Activated naive CD4-positive, alpha-beta T cell treated with anti-CD3 and anti-CD28 coated beads, Interleukin-2, amount 10 ng/mL, durations not matched to agents 7 days and 5 days (primary cell): ENCODE measurements at regions not wholly inside any gene's neighbourhood (a gene's known extent, or its start where the extent isn't known, plus 50 kb on each side); places are given as distances from the start of the nearest gene placed in this dataset.

ENCODE experiments used
- CTCF ChIA-PET: fragments of 350-600 bp; sonication (Branson Sonifier 250); formaldehyde crosslinking; loops from one replicate; lab custom pipeline; 2021; ENCODE audit warnings: antibody characterized with exemption; lab: Charles Lee
- DNase-seq: peaks from one replicate; pipeline ENCODE4 v3.0.0-alpha.2; 2020
- H3K27ac Mint-ChIP-seq: one replicate; pipeline ENCODE4 v1.8.0; 2021; ENCODE audit warnings: mild to moderate bottlenecking, moderate library complexity, mixed read lengths
- H3K27me3 Mint-ChIP-seq: one replicate; pipeline ENCODE4 v1.8.0; 2021; ENCODE audit warnings: mild to moderate bottlenecking, mixed read lengths
- H3K36me3 Mint-ChIP-seq: one replicate; pipeline ENCODE4 v1.8.0; 2021; ENCODE audit warnings: mixed read lengths
- H3K4me1 Mint-ChIP-seq: one replicate; pipeline ENCODE4 v1.8.0; 2021; ENCODE audit warnings: mixed read lengths
- H3K4me3 Mint-ChIP-seq: one replicate; pipeline ENCODE4 v1.8.0; 2021; ENCODE audit warnings: mild to moderate bottlenecking, moderate library complexity, mixed read lengths
- H3K9me3 Mint-ChIP-seq: one replicate; pipeline ENCODE4 v1.8.0; 2021; ENCODE audit warnings: mixed read lengths

DNA sequence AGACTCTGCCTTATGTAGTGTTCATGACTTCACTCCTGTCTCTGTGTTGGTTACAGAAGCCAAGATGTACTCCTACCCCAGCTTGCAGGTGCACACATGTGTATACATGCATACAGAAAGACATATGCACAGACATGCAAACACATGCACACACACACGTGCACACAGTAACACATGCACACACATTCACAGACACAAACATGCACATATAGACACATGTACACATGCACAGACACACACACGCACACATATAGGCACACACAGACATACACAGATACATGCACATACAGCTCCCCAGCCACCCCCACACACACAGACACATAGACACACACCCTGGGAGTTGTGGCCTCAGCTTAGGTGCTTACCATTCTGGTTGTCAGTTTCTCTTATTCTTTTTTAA, 362.6 kb upstream of the C1orf174 start:
- Mint-ChIP-seq H3K4me1 (peaks cover 5% of the 10 kb centered on the region), H3K4me3 (no peak overlapping the region), H3K27me3 (peaks cover 8% of the 10 kb centered on the region), H3K9me3 (peaks cover 14% of the 10 kb centered on the region), H3K27ac (no peak overlapping the region), H3K36me3 (no peaks in the 10 kb centered on the region)
- DNase-seq: no peak
- CTCF ChIA-PET: interaction anchor here (0.5 kb wide), 1 partner anchor 1418 kb away, joined by 3 read pairs; no protein-coding TSS in a partner anchor

- Mint-ChIP-seq H3K27me3 (peaks cover 13% of the 10 kb centered on the region), H3K9me3 (peaks cover 8% of the 10 kb centered on the region), H3K4me1 (peaks cover 6% of the 10 kb centered on the region), H3K36me3 (no peaks in the 10 kb centered on the region), H3K4me3 (no peak overlapping the region), H3K27ac (no peak overlapping the region)
- CTCF ChIA-PET: no interaction called here
- no peak for DNase-seq
These were observed 363.6 kb upstream of the C1orf174 start for GRCh38 chr1:4263699-4264098.

DNA sequence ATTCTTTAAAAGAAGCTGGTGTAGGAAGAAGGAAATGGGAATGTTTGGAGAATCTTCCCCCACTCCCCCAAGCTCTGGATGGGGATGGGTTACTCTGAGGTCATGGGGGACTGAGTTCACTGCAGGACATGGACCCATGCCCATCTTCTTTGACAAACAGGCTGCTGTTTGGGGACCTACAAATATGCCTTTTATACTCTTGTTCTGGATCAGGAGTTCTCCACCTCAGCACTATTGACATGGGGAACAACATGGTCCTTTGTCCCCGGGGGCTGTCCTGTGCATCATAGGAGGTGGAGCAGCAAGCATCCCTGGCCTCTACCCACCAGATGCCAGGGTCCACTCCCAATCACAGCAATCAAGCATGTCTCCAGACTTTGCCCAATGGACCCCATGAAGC, 365.8 kb upstream of the C1orf174 start:
- no peaks in the 10 kb centered on the region for H3K36me3 Mint-ChIP-seq
- H3K4me1 Mint-ChIP-seq: peaks cover 6% of the 10 kb centered on the region
- H3K27ac Mint-ChIP-seq: no peak overlapping the region
- peaks cover 13% of the 10 kb centered on the region for H3K27me3 Mint-ChIP-seq
- no peak overlapping the region for H3K4me3 Mint-ChIP-seq
- CTCF ChIA-PET: no interaction called here
- no peak for DNase-seq
- H3K9me3 Mint-ChIP-seq: peaks cover 1% of the 10 kb centered on the region

GRCh38 chr1:4267381-4268261, 367.5 kb upstream of the C1orf174 start:
- Mint-ChIP-seq H3K36me3 (no peaks in the 10 kb centered on the region), H3K27me3 (peaks cover 24% of the 10 kb centered on the region), H3K27ac (no peak overlapping the region), H3K4me3 (no peak overlapping the region), H3K4me1 (peaks cover 6% of the 10 kb centered on the region), H3K9me3 (no peaks in the 10 kb centered on the region)
- no peak for DNase-seq
- CTCF ChIA-PET: no interaction called here

GRCh38 chr1:4268262-4268888, 368.3 kb upstream of the C1orf174 start:
- H3K27me3 Mint-ChIP-seq: peaks cover 24% of the 10 kb centered on the region
- peaks cover 6% of the 10 kb centered on the region for H3K4me1 Mint-ChIP-seq
- H3K4me3 Mint-ChIP-seq: no peak overlapping the region
- CTCF ChIA-PET: no interaction called here
- H3K9me3 Mint-ChIP-seq: no peaks in the 10 kb centered on the region
- DNase-seq: no peak
- H3K36me3 Mint-ChIP-seq: no peaks in the 10 kb centered on the region
- H3K27ac Mint-ChIP-seq: no peak overlapping the region

DNA sequence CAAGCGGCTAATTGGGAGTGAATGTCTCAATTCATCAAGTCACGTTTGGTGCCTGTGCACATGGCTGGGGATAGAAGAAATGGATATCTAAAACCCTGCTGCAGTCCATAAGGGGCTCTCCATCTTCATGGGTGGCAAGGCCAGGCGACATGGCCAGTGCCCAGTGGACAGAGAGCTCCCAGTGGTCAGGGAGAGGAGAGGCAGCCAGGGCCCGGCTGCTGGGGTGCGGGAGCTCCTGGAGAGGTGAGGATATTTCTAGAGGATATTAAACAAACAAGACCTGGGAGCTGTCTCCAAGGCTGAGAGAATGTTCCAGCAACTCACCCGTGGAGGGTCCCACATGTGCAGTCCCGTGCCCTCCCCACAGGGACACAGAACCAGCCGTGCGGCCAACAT, 368.8 kb upstream of the C1orf174 start:
- Mint-ChIP-seq H3K9me3 (no peaks in the 10 kb centered on the region), H3K27ac (no peak overlapping the region), H3K4me3 (no peak overlapping the region), H3K36me3 (no peaks in the 10 kb centered on the region), H3K4me1 (peaks cover 6% of the 10 kb centered on the region), H3K27me3 (peaks cover 28% of the 10 kb centered on the region)
- no peak for DNase-seq
- CTCF ChIA-PET: no interaction called here

DNA sequence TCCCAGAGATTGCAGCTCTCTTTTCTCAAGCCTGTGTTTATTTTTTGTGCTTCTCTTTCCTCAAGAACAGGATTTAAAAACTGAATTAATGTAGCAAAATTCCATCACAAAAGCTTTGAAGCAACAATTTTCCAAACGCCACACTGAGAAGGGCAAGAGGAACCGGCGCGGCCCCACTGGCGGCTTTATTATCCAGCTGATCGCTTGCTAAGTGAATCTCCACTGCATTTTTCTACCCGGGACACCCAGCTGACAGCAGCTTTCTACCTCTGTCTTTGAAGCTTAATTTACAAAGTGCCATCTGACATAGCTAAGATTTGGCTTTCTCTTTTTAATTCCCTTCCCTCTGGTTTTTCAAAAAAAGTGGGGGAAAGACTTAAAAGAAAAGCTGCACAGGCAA, 369.3 kb upstream of the C1orf174 start:
- Mint-ChIP-seq H3K9me3 (no peaks in the 10 kb centered on the region), H3K4me1 (peaks cover 6% of the 10 kb centered on the region), H3K4me3 (no peak overlapping the region), H3K27me3 (peaks cover 32% of the 10 kb centered on the region), H3K36me3 (no peaks in the 10 kb centered on the region), H3K27ac (no peak overlapping the region)
- CTCF ChIA-PET: no interaction called here
- no peak for DNase-seq

DNA sequence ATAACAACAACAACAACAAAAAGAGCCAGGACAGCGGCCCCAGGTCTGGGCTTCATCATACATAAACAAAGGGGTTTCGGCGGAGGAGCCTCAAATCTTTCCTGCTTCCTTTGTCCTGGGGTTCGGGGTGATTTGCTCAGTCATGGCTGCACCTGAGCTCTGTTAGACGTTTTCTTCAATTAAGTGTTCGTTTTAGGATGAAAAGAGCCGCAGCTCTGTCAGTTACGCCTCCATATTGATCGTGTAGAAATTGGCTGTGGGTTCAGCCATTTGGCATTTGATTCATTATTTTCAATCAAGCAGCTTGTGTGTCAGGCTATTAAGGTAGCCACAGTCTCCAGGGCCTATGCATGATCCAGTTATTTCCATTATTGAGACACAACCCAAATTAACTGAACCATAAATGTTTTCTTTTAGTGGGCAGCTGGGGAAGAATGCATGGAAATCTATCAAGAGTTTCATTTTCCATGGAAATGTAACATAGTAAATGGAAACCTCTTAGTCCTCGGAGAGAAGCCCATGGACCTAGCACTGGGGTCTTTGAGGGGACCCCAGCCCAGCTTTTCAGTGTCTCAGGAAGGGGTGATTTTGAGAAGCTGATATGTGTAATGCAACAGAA, 370.0 kb upstream of the C1orf174 start:
- peaks cover 32% of the 10 kb centered on the region for H3K27me3 Mint-ChIP-seq
- H3K27ac Mint-ChIP-seq: no peak overlapping the region
- H3K9me3 Mint-ChIP-seq: no peaks in the 10 kb centered on the region

GRCh38 chr1:4270651-4271337, 370.7 kb upstream of the C1orf174 start:
- Mint-ChIP-seq H3K36me3 (no peaks in the 10 kb centered on the region), H3K27me3 (peaks cover 32% of the 10 kb centered on the region), H3K4me3 (no peak overlapping the region), H3K9me3 (peaks cover under 1% of the 10 kb centered on the region), H3K27ac (no peak overlapping the region), H3K4me1 (peaks cover 6% of the 10 kb centered on the region)
- CTCF ChIA-PET: interaction anchor here (0.8 kb wide), 1 partner anchor 10 kb away, joined by 3 read pairs; no protein-coding TSS in a partner anchor
- DNase-seq: no peak

More for the DNA sequence above, 370.0 kb upstream of the C1orf174 start:
- Mint-ChIP-seq H3K4me1 (peaks cover 6% of the 10 kb centered on the region), H3K36me3 (no peaks in the 10 kb centered on the region), H3K4me3 (no peak overlapping the region)
- CTCF ChIA-PET: no interaction called here
- no peak for DNase-seq

DNA sequence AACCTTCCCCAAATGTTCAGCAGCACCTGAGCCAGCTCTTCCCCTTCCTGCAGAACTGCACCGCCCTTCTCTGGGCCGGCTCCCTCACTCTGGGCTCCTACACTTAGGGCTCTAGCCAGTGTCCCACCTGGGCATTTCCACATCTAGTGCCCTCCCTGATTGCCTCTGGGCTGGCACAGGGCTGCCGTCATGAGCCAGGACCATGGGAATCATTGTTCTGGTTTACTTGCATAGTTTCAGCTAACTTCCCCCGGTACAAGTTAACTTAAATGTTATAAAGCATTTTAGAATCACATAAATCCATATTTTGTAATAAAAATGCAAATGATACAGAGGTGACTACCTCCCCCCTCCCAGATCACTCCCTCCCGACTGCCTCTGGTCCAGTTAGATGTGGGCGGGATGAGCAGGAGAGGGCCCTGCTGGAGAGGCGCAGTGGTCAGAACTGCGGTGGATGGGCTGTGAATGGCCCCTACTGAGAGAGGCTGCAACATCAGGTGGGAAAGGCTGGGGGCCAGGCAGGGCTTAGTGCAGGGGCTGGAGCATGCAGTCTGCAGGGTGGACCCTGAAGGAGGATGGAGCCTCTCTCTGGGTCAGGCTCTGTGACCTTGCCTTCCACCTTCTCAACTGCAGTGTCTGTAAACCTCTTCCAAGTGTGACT, 371.4 kb upstream of the C1orf174 start:
- CTCF ChIA-PET: interaction anchor here (0.8 kb wide), 1 partner anchor 11 kb away, joined by 3 read pairs; no protein-coding TSS in a partner anchor
- peaks cover 26% of the 10 kb centered on the region for H3K27me3 Mint-ChIP-seq

GRCh38 chr1:4272568-4272967, 372.5 kb upstream of the C1orf174 start:
- CTCF ChIA-PET: interaction anchor here (0.6 to 1.0 kb wide), 2 partner anchors 9 to 286 kb away, joined by 3 read pairs; no protein-coding TSS in a partner anchor
- Mint-ChIP-seq H3K4me1 (peaks cover 3% of the 10 kb centered on the region), H3K36me3 (no peaks in the 10 kb centered on the region), H3K27ac (no peak overlapping the region), H3K27me3 (peaks cover 25% of the 10 kb centered on the region), H3K9me3 (peaks cover 11% of the 10 kb centered on the region), H3K4me3 (no peak overlapping the region)
- no peak for DNase-seq

More for the DNA sequence above, 371.4 kb upstream of the C1orf174 start:
- no peak overlapping the region for H3K4me3 Mint-ChIP-seq
- no peak for DNase-seq
- no peak overlapping the region for H3K27ac Mint-ChIP-seq
- peaks cover 2% of the 10 kb centered on the region for H3K9me3 Mint-ChIP-seq
- H3K36me3 Mint-ChIP-seq: no peaks in the 10 kb centered on the region
- H3K4me1 Mint-ChIP-seq: peaks cover 6% of the 10 kb centered on the region

DNA sequence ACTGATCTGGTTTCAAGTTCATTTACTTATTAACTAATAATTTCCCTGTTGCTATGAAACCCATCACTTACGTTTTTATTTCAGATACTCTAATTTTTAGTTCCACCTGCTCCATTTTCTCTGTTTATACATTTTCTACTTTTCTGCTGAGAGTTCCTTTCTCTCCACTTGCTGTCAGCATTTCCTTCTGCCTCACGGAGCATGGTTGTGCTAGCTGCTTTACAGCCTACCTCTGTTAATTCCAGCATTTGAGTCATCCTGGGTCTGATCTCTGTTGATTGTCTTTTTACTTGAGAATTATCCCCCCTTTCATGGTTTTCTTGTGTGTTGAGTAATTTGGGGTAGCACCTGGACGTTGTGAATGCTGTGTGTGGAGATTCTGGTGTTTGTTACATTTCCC, 373.2 kb upstream of the C1orf174 start:
- CTCF ChIA-PET: no interaction called here
- Mint-ChIP-seq H3K9me3 (peaks cover 16% of the 10 kb centered on the region), H3K4me3 (no peak overlapping the region), H3K36me3 (no peaks in the 10 kb centered on the region), H3K4me1 (no peaks in the 10 kb centered on the region), H3K27ac (no peak overlapping the region), H3K27me3 (peaks cover 19% of the 10 kb centered on the region)
- no peak for DNase-seq

GRCh38 chr1:4273747-4274146, 373.7 kb upstream of the C1orf174 start:
- Mint-ChIP-seq H3K36me3 (no peaks in the 10 kb centered on the region), H3K4me3 (no peak overlapping the region), H3K9me3 (peaks cover 16% of the 10 kb centered on the region), H3K27me3 (peaks cover 19% of the 10 kb centered on the region), H3K4me1 (no peaks in the 10 kb centered on the region), H3K27ac (no peak overlapping the region)
- CTCF ChIA-PET: no interaction called here
- DNase-seq: no peak
